NCI-H1105 treated with DMSO at 0.1 percent for 48 hours (cell line): ENCODE measurements at regions not wholly inside any gene's neighbourhood (a gene's known extent, or its start where the extent isn't known, plus 50 kb on each side); places are given as distances from the start of the nearest gene placed in this dataset.
"Not testable (repeated sequence)": the region's sequence is repeated elsewhere in the genome, so short reads cannot be mapped to it uniquely, and the experiment has no call there.

Experiments used
- DNase-seq: peaks from one replicate; lab custom pipeline; 2025; lab: John Stamatoyannopoulos, UW

GRCh38 chr7:119266790-119267189 is 1006.2 kb upstream of the KCND2 start:
- DNase-seq = not testable (repeated sequence)

GRCh38 chr7:119270045-119270464 is 1002.9 kb upstream of the KCND2 start:
- peak; percentile 84 for DNase-seq

- DNase-seq = no peak
Measured at GRCh38 chr7:119270644-119271043, 1002.3 kb upstream of the KCND2 start.

- no peak for DNase-seq
Measured at GRCh38 chr7:119271147-119271779, 1001.7 kb upstream of the KCND2 start.

GRCh38 chr7:119281181-119281846 is 991.7 kb upstream of the KCND2 start:
- no peak for DNase-seq

- no peak for DNase-seq
Measured at GRCh38 chr7:119283353-119283752, 989.6 kb upstream of the KCND2 start.

- no peak for DNase-seq
Measured at GRCh38 chr7:119288416-119288815, 984.6 kb upstream of the KCND2 start.

GRCh38 chr7:119300341-119300740 is 972.6 kb upstream of the KCND2 start:
- DNase-seq = not testable (repeated sequence)

- DNase-seq = no peak
Measured at GRCh38 chr7:119320316-119320715, 952.7 kb upstream of the KCND2 start.

- DNase-seq = no peak
Measured at GRCh38 chr7:119329715-119330114, 943.3 kb upstream of the KCND2 start.

- DNase-seq = no peak
Measured at GRCh38 chr7:119335405-119335804, 937.6 kb upstream of the KCND2 start.

GRCh38 chr7:119341822-119342221 is 931.2 kb upstream of the KCND2 start:
- DNase-seq = no peak

- DNase-seq = no peak
Measured at GRCh38 chr7:119343289-119343688, 929.7 kb upstream of the KCND2 start.

- DNase-seq = no peak
Measured at GRCh38 chr7:119344466-119344865, 928.5 kb upstream of the KCND2 start.

GRCh38 chr7:119348491-119348890 is 924.5 kb upstream of the KCND2 start:
- no peak for DNase-seq

- no peak for DNase-seq
Measured at GRCh38 chr7:119350334-119350733, 922.6 kb upstream of the KCND2 start.

- DNase-seq = no peak
Measured at GRCh38 chr7:119351320-119351719, 921.7 kb upstream of the KCND2 start.

- DNase-seq = no peak
Measured at GRCh38 chr7:119374436-119374835, 898.5 kb upstream of the KCND2 start.

GRCh38 chr7:119377861-119378260 is 895.1 kb upstream of the KCND2 start:
- DNase-seq = no peak

GRCh38 chr7:119382726-119383125 is 890.2 kb upstream of the KCND2 start:
- no peak for DNase-seq

- DNase-seq = no peak
Measured at GRCh38 chr7:119395024-119395423, 878.0 kb upstream of the KCND2 start.

GRCh38 chr7:119397156-119397555 is 875.8 kb upstream of the KCND2 start:
- DNase-seq = no peak

GRCh38 chr7:119408596-119408995 is 864.4 kb upstream of the KCND2 start:
- DNase-seq = no peak

GRCh38 chr7:119413314-119413805 is 859.6 kb upstream of the KCND2 start:
- DNase-seq = no peak
